MM.1S (cell line): ENCODE measurements at regions not wholly inside any gene's neighbourhood (a gene's known extent, or its start where the extent isn't known, plus 50 kb on each side); places are given as distances from the start of the nearest gene placed in this dataset.

Source experiments
- DNase-seq: peaks from one replicate; pipeline ENCODE4 v3.0.0-alpha.2; 2015
- H2AFZ ChIP-seq: fragments of 300-600 bp; sonication (generic); 2 replicates; pipeline ENCODE4 v1.6.0; 2016; ENCODE audit warnings: antibody characterized with exemption, low read length
- H3F3A ChIP-seq: fragments of 300-600 bp; sonication (generic); 2 replicates; pipeline ENCODE4 v1.6.1; 2016; ENCODE audit warnings: mild to moderate bottlenecking, antibody characterized with exemption, low read length, moderate library complexity, mixed read lengths; ENCODE audit not compliant: insufficient read depth
- H3K27ac ChIP-seq: fragments of 300-600 bp; sonication (generic); 2 replicates; pipeline ENCODE4 v1.5.1; 2016; ENCODE audit warnings: mild to moderate bottlenecking, low read length
- H3K27me3 ChIP-seq: fragments of 300-600 bp; sonication (generic); replicated peaks from 2 replicates; pipeline ENCODE4 v1.6.0; 2016; ENCODE audit warnings: low read length; ENCODE audit not compliant: insufficient read depth
- H3K36me3 ChIP-seq: fragments of 300-600 bp; sonication (generic); replicated peaks from 2 replicates; pipeline ENCODE4 v1.6.1; 2016; ENCODE audit warnings: mild to moderate bottlenecking, low read length, mixed read lengths; ENCODE audit not compliant: insufficient read depth
- H3K4me1 ChIP-seq: fragments of 300-600 bp; sonication (generic); 2 replicates; pipeline ENCODE4 v1.6.1; 2016; ENCODE audit warnings: low read length, mixed read lengths
- H3K4me2 ChIP-seq: fragments of 300-600 bp; sonication (generic); 2 replicates; pipeline ENCODE4 v1.6.0; 2016; ENCODE audit warnings: low read depth, low read length
- H3K4me3 ChIP-seq: fragments of 300-600 bp; sonication (generic); 2 replicates; pipeline ENCODE4 v1.5.1; 2016; ENCODE audit warnings: low read length, mixed read lengths
- H3K79me2 ChIP-seq: fragments of 300-600 bp; sonication (generic); 2 replicates; pipeline ENCODE4 v1.6.1; 2016; ENCODE audit warnings: mixed run types, low read length, mixed read lengths
- H3K9ac ChIP-seq: fragments of 300-600 bp; sonication (generic); 2 replicates; pipeline ENCODE4 v1.6.1; 2016; ENCODE audit warnings: low read length, mixed read lengths
- H3K9me2 ChIP-seq: fragments of 300-600 bp; sonication (generic); replicated peaks from 2 replicates; pipeline ENCODE4 v1.6.1; 2016; ENCODE audit warnings: mild to moderate bottlenecking, low read length, mixed read lengths; ENCODE audit not compliant: insufficient read depth
- H3K9me3 ChIP-seq: fragments of 300-600 bp; sonication (generic); replicated peaks from 2 replicates; pipeline ENCODE4 v1.6.1; 2016; ENCODE audit warnings: mild to moderate bottlenecking, low read length, mixed read lengths; ENCODE audit not compliant: insufficient read depth
- H4K20me1 ChIP-seq: fragments of 300-600 bp; sonication (generic); 2 replicates; pipeline ENCODE4 v1.6.1; 2016; ENCODE audit warnings: mild to moderate bottlenecking, low read length, moderate library complexity, mixed read lengths; ENCODE audit not compliant: insufficient read depth
- CTCF ChIP-seq: fragments of 300-600 bp; sonication (generic); IDR thresholded peaks from 2 replicates; pipeline ENCODE4 v1.5.1; 2016; ENCODE audit warnings: antibody characterized with exemption, low read length, mixed read lengths
- EZH2 ChIP-seq: fragments of 300-600 bp; sonication (generic); optimal IDR thresholded peaks from 2 replicates; pipeline ENCODE3; 2017; ENCODE audit warnings: low read depth, mild to moderate bottlenecking, antibody characterized with exemption, low read length, mixed read lengths
- EZH2phosphoT487 ChIP-seq: fragments of 300-600 bp; sonication (generic); IDR thresholded peaks from 2 replicates; pipeline ENCODE4 v1.6.1; 2018; ENCODE audit warnings: antibody characterized with exemption, low read length

- no peak for DNase-seq
- Histone ChIP-seq H4K20me1 (no peaks in the 10 kb centered on the region), H3K9me3 (no peaks in the 10 kb centered on the region), H3K36me3 (no peaks in the 10 kb centered on the region), H3K9ac (no peak overlapping the region), H2AFZ (no peak overlapping the region), H3K27me3 (no peaks in the 10 kb centered on the region), H3K4me1 (no peaks in the 10 kb centered on the region), H3K4me2 (no peak overlapping the region), H3F3A (no peaks in the 10 kb centered on the region), H3K4me3 (no peak overlapping the region), H3K9me2 (no peaks in the 10 kb centered on the region), H3K79me2 (no peaks in the 10 kb centered on the region), H3K27ac (no peak overlapping the region)
- TF ChIP-seq CTCF, result no peak
- TF ChIP-seq EZH2phosphoT487, result no peak
- TF ChIP-seq EZH2, result no peak
These were observed 55.5 kb downstream of the DRD1 start for GRCh38 chr5:175388531-175388930.

- no peak for DNase-seq
- Histone ChIP-seq H3K27me3 (no peaks in the 10 kb centered on the region), H3K9me3 (no peaks in the 10 kb centered on the region), H3K79me2 (no peaks in the 10 kb centered on the region), H4K20me1 (no peaks in the 10 kb centered on the region), H3K27ac (no peak overlapping the region), H3F3A (no peaks in the 10 kb centered on the region), H3K4me3 (no peak overlapping the region), H3K9ac (no peak overlapping the region), H3K4me1 (no peaks in the 10 kb centered on the region), H3K4me2 (no peak overlapping the region), H3K9me2 (no peaks in the 10 kb centered on the region), H3K36me3 (no peaks in the 10 kb centered on the region), H2AFZ (no peak overlapping the region)
- no peak for TF ChIP-seq CTCF
- TF ChIP-seq EZH2phosphoT487, result no peak
- TF ChIP-seq EZH2, result no peak
These were observed 56.8 kb downstream of the DRD1 start for GRCh38 chr5:175387144-175387543.

- H3K4me3 ChIP-seq, result no peak overlapping the region
- no peaks in the 10 kb centered on the region for H3K4me1 ChIP-seq
- no peak for DNase-seq
- TF ChIP-seq EZH2 (no peak), CTCF (no peak), EZH2phosphoT487 (no peak)
- no peak overlapping the region for H3K9ac ChIP-seq
- no peaks in the 10 kb centered on the region for H3F3A ChIP-seq
- H2AFZ ChIP-seq, result no peak overlapping the region
- H3K9me2 ChIP-seq, result no peaks in the 10 kb centered on the region
- H4K20me1 ChIP-seq, result no peaks in the 10 kb centered on the region
- no peaks in the 10 kb centered on the region for H3K36me3 ChIP-seq
- no peaks in the 10 kb centered on the region for H3K27me3 ChIP-seq
- H3K4me2 ChIP-seq, result no peak overlapping the region
- H3K27ac ChIP-seq, result no peak overlapping the region
- no peaks in the 10 kb centered on the region for H3K9me3 ChIP-seq
- no peaks in the 10 kb centered on the region for H3K79me2 ChIP-seq
These were observed 57.5 kb downstream of the DRD1 start for GRCh38 chr5:175386526-175386925.
